Posterior cingulate gyrus (tissue), 11 donors: ENCODE measurements at regions not wholly inside any gene's neighbourhood (a gene's known extent, or its start where the extent isn't known, plus 50 kb on each side); places are given as distances from the start of the nearest gene placed in this dataset.
A peak's percentile ranks its signal among the peaks of the same experiment; 100 is the strongest.

Experiments used
- DNase-seq, 10 donors: peaks; one replicate each; pipeline versions ENCODE4 v3.0.0 to v3.0.0-alpha.2; 2020 to 2021; ENCODE audit warnings: mixed read lengths in 3 of 10
- intact Hi-C: fragments of 100-400 bp; cut with DNase I; formaldehyde crosslinking; loops from one replicate; pipeline ENCODE4 v1.15.1; 2023

GRCh38 chr3:104474011-104474410 lies 892.7 kb upstream of the ALCAM start:
- no peak for DNase-seq
- intact Hi-C loops: no loop called here

GRCh38 chr3:104503022-104503421 lies 863.7 kb upstream of the ALCAM start:
- intact Hi-C loops: no loop called here
- peak in 2 of 10 donors; percentile 65 to 73 for DNase-seq

- intact Hi-C loops: no loop called here
- no peak for DNase-seq
These were observed 856.4 kb upstream of the ALCAM start for GRCh38 chr3:104510131-104510849.

GRCh38 chr3:104514371-104514770 lies 852.3 kb upstream of the ALCAM start:
- no peak for DNase-seq

GRCh38 chr3:104514776-104515175 lies 851.9 kb upstream of the ALCAM start:
- DNase-seq: no peak
- intact Hi-C loops: no loop called here

More at GRCh38 chr3:104514371-104514770, 852.3 kb upstream of the ALCAM start:
- intact Hi-C loops: no loop called here

- intact Hi-C loops: no loop called here
- no peak for DNase-seq
These were observed 847.6 kb upstream of the ALCAM start for GRCh38 chr3:104519068-104519467.

GRCh38 chr3:104519468-104520227 lies 847.1 kb upstream of the ALCAM start:
- no peak for DNase-seq
- intact Hi-C loops: no loop called here

GRCh38 chr3:104520228-104520655 lies 846.5 kb upstream of the ALCAM start:
- intact Hi-C loops: no loop called here
- DNase-seq: no peak

- DNase-seq: peak in 1 of 10 donors; percentile 62
- intact Hi-C loops: no loop called here
These were observed 844.9 kb upstream of the ALCAM start for GRCh38 chr3:104521606-104522336.

- intact Hi-C loops: no loop called here
- no peak for DNase-seq
These were observed 843.6 kb upstream of the ALCAM start for GRCh38 chr3:104523136-104523535.

GRCh38 chr3:104526901-104527401 lies 839.8 kb upstream of the ALCAM start:
- intact Hi-C loops: no loop called here
- DNase-seq: no peak

GRCh38 chr3:104530934-104531333 lies 835.8 kb upstream of the ALCAM start:
- peak in 1 of 10 donors; percentile 62 for DNase-seq
- intact Hi-C loops: no loop called here

GRCh38 chr3:104536715-104537114 lies 830.0 kb upstream of the ALCAM start:
- DNase-seq: no peak
- intact Hi-C loops: no loop called here

GRCh38 chr3:104537323-104537722 lies 829.4 kb upstream of the ALCAM start:
- no peak for DNase-seq
- intact Hi-C loops: no loop called here

- intact Hi-C loops: no loop called here
- DNase-seq: no peak
These were observed 820.4 kb upstream of the ALCAM start for GRCh38 chr3:104546301-104546700.

GRCh38 chr3:104547031-104547430 lies 819.7 kb upstream of the ALCAM start:
- intact Hi-C loops: no loop called here
- no peak for DNase-seq

GRCh38 chr3:104548401-104548800 lies 818.3 kb upstream of the ALCAM start:
- no peak for DNase-seq

GRCh38 chr3:104549099-104549714 lies 817.5 kb upstream of the ALCAM start:
- no peak for DNase-seq
- intact Hi-C loops: no loop called here

More at GRCh38 chr3:104548401-104548800, 818.3 kb upstream of the ALCAM start:
- intact Hi-C loops: no loop called here

- intact Hi-C loops: no loop called here
- DNase-seq: no peak
These were observed 813.6 kb upstream of the ALCAM start for GRCh38 chr3:104553121-104553520.

GRCh38 chr3:104554425-104554824 lies 812.3 kb upstream of the ALCAM start:
- intact Hi-C loops: no loop called here
- no peak for DNase-seq

GRCh38 chr3:104555728-104556127 lies 811.0 kb upstream of the ALCAM start:
- DNase-seq: no peak
- intact Hi-C loops: no loop called here
